ENCODE measurements at regions not wholly inside any gene's neighbourhood (a gene's known extent, or its start where the extent isn't known, plus 50 kb on each side); places are given as distances from the start of the nearest gene placed in this dataset.

DNA sequence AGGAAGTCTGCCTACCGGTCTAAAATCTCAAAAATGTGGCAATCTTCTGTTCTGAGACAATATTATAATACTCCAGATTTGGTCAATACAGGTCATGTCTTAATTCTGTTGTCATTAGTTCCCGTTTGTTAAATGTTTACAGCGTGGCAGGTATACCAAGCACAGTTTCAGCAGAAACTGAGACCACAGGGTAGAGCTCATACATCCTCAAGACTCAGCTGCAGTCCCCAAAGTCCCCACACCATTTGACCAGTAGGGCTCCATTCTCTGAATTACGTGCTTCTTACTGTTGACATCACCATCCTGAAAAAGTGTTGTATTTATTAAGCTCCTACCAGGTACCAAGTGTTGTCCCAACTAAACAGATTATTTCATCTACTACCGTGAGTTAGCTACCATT lies 157.1 kb downstream of the MC4R start:
- no peak for TF ChIP-seq ZNF10 (CRISPR knock-in tag; IDR thresholded peaks at IDR 0.05; ENCODE audit: borderline replicate concordance, low read depth)
- TF ChIP-seq HMG20B (CRISPR knock-in tag; conservative IDR thresholded peaks at IDR 0.05), result no peak
- TF ChIP-seq ZNF558 (CRISPR knock-in tag; IDR thresholded peaks at IDR 0.05; ENCODE audit: borderline replicate concordance), result no peak
- TF ChIP-seq CREM (IDR thresholded peaks at IDR 0.05), result no peak
- TF ChIP-seq CREM (CRISPR knock-in tag; IDR thresholded peaks at IDR 0.05), result no peak
- TF ChIP-seq CAMTA2 (CRISPR knock-in tag; IDR thresholded peaks at IDR 0.05; ENCODE audit: borderline replicate concordance), result no peak
- TF ChIP-seq ZIK1 (CRISPR knock-in tag; IDR thresholded peaks at IDR 0.05; ENCODE audit: borderline replicate concordance, low read depth), result no peak
- TF ChIP-seq SP2 (CRISPR knock-in tag; IDR thresholded peaks at IDR 0.05), result no peak
- no peak for TF ChIP-seq POLR2A (IDR thresholded peaks at IDR 0.05; ENCODE audit: insufficient read depth in 1 of 2, low read depth in 2 of 2, low read length in 2 of 2)
